Kidney (tissue), 13 donors: ENCODE measurements at regions not wholly inside any gene's neighbourhood (a gene's known extent, or its start where the extent isn't known, plus 50 kb on each side); places are given as distances from the start of the nearest gene placed in this dataset.

Source experiments
- DNase-seq, 5 donors: peaks; one replicate each; pipeline ENCODE4 v3.0.0-alpha.2; 2013 to 2020
- FAIRE-seq: peaks from 2 replicates; lab custom pipeline; 2012; peaks lifted over from hg19 to GRCh38; lab: Jason Lieb, UNC
- H3K27ac ChIP-seq, 2 donors: one replicate each; pipeline ENCODE4 v1.7.0; 2013; ENCODE audit warnings: low read depth in 2 of 2, low read length in 2 of 2, inconsistent platforms in 1 of 2
- H3K27me3 ChIP-seq: one replicate; pipeline ENCODE4 v1.7.1; 2013; ENCODE audit warnings: low read length, inconsistent platforms; ENCODE audit not compliant: control insufficient read depth, insufficient read depth
- H3K36me3 ChIP-seq, 3 donors: one replicate each; pipeline versions ENCODE4 v1.7.0 to v1.7.1; 2013; ENCODE audit warnings: low read length in 3 of 3, control low read depth in 1 of 3, inconsistent platforms in 1 of 3; ENCODE audit not compliant: insufficient read depth in 3 of 3, control insufficient read depth in 2 of 3
- H3K4me1 ChIP-seq, 3 donors: one replicate each; pipeline versions ENCODE4 v1.7.0 to v1.7.1; 2013; ENCODE audit warnings: low read length in 3 of 3, inconsistent platforms in 1 of 3, low read depth in 1 of 3; ENCODE audit not compliant: control insufficient read depth in 2 of 3, insufficient read depth in 2 of 3
- H3K4me3 ChIP-seq, 3 donors: one replicate each; pipeline versions ENCODE4 v1.7.0 to v1.8.1; 2013; ENCODE audit warnings: low read length in 3 of 3, control low read depth in 1 of 3, inconsistent platforms in 1 of 3
- H3K9ac ChIP-seq, 3 donors: one replicate each; pipeline versions ENCODE4 v1.7.0 to v1.7.1; 2013; ENCODE audit warnings: low read length in 3 of 3, control low read depth in 1 of 3, inconsistent platforms in 1 of 3
- H3K9me3 ChIP-seq, 3 donors: one replicate each; pipeline versions ENCODE4 v1.7.0 to v1.7.1; 2013; ENCODE audit warnings: low read length in 3 of 3, control low read depth in 1 of 3, inconsistent platforms in 1 of 3; ENCODE audit not compliant: control insufficient read depth in 2 of 3, insufficient read depth in 1 of 3
- intact Hi-C: fragments of 100-400 bp; cut with DNase I; formaldehyde crosslinking; loops from one replicate; pipeline ENCODE4 v1.11.1; 2022
- TF ChIP-seq, protein P1 (sequence below): IDR thresholded peaks from 3 replicates; pipeline ENCODE4 v1.5.1; 2012; ENCODE audit warnings: mild to moderate bottlenecking, moderate library complexity, borderline replicate concordance; ENCODE audit not compliant: insufficient read depth; ENCODE audit errors: extremely low read depth
- donor health status: control.
- donor health status: control.
- donor health status: control.
- donor health status: control.
- donor health status: control.
- donor health status: DM: yes; HTN: yes; CAD: no.
- donor health status: Normal renal cell carcinoma (clear cell type).

- intact Hi-C loops, result no loop called here
- FAIRE-seq (no peak), DNase-seq (peak in 1 of 5 donors; percentile 30)
- no peak overlapping the region for H3K4me3 ChIP-seq
- no peaks in the 10 kb centered on the region for H3K27me3 ChIP-seq
- no peak overlapping the region for H3K9ac ChIP-seq
- H3K4me1 ChIP-seq, result no peaks in the 10 kb centered on the region
- TF ChIP-seq, protein P1, sequence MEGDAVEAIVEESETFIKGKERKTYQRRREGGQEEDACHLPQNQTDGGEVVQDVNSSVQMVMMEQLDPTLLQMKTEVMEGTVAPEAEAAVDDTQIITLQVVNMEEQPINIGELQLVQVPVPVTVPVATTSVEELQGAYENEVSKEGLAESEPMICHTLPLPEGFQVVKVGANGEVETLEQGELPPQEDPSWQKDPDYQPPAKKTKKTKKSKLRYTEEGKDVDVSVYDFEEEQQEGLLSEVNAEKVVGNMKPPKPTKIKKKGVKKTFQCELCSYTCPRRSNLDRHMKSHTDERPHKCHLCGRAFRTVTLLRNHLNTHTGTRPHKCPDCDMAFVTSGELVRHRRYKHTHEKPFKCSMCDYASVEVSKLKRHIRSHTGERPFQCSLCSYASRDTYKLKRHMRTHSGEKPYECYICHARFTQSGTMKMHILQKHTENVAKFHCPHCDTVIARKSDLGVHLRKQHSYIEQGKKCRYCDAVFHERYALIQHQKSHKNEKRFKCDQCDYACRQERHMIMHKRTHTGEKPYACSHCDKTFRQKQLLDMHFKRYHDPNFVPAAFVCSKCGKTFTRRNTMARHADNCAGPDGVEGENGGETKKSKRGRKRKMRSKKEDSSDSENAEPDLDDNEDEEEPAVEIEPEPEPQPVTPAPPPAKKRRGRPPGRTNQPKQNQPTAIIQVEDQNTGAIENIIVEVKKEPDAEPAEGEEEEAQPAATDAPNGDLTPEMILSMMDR, result no peak
- no peaks in the 10 kb centered on the region for H3K9me3 ChIP-seq
- H3K36me3 ChIP-seq, result no peaks in the 10 kb centered on the region
- H3K27ac ChIP-seq, result no peak overlapping the region
Observed at GRCh38 chr12:85369365-85370154, 89.5 kb downstream of the ALX1 start.

DNA sequence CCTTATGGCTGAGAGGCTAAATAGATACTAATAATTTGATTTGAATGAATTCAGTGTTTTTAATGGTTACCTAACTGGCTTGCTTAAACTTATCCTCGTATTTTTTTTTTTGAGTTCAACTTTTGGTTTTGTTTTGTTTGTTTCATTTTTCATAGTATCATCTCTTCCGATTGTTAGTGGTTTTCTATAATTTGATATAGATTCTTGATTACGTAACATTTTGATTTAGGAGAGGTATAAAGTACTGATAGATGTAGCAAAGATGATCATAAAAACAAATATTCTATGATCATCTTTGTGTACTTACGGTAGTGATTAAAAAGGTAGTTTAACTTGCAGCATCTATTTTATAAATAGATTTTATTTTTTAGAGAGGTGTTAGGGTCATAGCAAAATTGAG lies 93.0 kb downstream of the ALX1 start:
- Histone ChIP-seq H3K27me3 (no peaks in the 10 kb centered on the region), H3K27ac (no peak overlapping the region), H3K36me3 (no peaks in the 10 kb centered on the region), H3K4me3 (no peak overlapping the region), H3K9me3 (no peaks in the 10 kb centered on the region), H3K4me1 (no peaks in the 10 kb centered on the region), H3K9ac (no peak overlapping the region)
- intact Hi-C loops, result no loop called here
- TF ChIP-seq, protein P1, result no peak
- DNase-seq, result no peak
- no peak for FAIRE-seq

GRCh38 chr12:85374981-85375380 lies 95.0 kb downstream of the ALX1 start:
- Histone ChIP-seq H3K27me3 (no peaks in the 10 kb centered on the region), H3K9ac (no peak overlapping the region), H3K9me3 (no peaks in the 10 kb centered on the region), H3K36me3 (no peaks in the 10 kb centered on the region), H3K27ac (no peak overlapping the region), H3K4me3 (no peak overlapping the region), H3K4me1 (no peaks in the 10 kb centered on the region)
- intact Hi-C loops, result no loop called here
- TF ChIP-seq, protein P1, result no peak
- DNase-seq (no peak), FAIRE-seq (no peak)
